ENCODE measurements at regions not wholly inside any gene's neighbourhood (a gene's known extent, or its start where the extent isn't known, plus 50 kb on each side); places are given as distances from the start of the nearest gene placed in this dataset.

GRCh38 chr13:97058926-97059325 is 64.7 kb upstream of the OXGR1 start:
- TF ChIP-seq CTCF (IDR thresholded peaks at IDR 0.05 in 8 of 11, conservative IDR thresholded peaks at IDR 0.05 in 3 of 11) (no peak), POLR2AphosphoS5 (IDR thresholded peaks at IDR 0.05) (no peak), POLR2A (IDR thresholded peaks at IDR 0.05) (no peak)

All from spleen (tissue), 7 donors.